Anterior cingulate cortex (tissue), 58 donors: ENCODE measurements at regions not wholly inside any gene's neighbourhood (a gene's known extent, or its start where the extent isn't known, plus 50 kb on each side); places are given as distances from the start of the nearest gene placed in this dataset.

ENCODE experiments used
- DNase-seq, 58 donors: peaks; one replicate each; lab custom pipeline; 2025; lab: John Stamatoyannopoulos, UW

DNA sequence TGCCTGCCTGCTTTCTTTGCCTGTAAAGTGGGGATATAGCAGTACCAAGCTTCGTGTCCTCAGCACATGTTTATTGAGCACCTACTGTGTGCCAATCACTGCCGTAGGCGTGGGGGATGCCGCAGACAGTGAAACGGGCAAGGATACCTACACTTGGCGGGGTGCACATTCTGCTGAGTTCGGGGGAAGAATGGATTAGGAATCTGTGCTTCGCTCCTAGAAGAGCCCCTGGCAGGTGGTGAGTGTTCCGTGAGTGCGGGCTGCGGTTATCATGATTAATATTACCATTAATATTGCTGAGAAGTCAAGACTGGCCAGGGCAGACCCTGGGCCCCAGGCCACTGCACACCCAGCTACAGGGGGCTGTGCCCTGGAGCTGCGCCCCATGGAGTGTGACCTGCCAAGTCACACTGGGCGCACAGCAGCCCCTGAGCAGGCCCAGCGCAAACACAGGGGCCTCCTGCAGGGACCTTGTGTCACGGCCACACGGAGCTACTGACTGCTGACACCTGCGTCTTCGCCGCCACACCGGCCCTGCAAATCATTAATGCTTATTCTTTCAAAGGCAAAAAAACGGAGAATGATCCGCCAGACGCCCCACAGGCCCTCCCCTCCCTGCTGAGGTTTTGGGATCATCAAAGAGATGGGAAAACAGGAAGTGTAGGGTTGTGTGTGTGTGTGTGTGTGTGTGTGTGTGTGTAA is 213.4 kb upstream of the GSE1 start:
- DNase-seq: no peak

DNA sequence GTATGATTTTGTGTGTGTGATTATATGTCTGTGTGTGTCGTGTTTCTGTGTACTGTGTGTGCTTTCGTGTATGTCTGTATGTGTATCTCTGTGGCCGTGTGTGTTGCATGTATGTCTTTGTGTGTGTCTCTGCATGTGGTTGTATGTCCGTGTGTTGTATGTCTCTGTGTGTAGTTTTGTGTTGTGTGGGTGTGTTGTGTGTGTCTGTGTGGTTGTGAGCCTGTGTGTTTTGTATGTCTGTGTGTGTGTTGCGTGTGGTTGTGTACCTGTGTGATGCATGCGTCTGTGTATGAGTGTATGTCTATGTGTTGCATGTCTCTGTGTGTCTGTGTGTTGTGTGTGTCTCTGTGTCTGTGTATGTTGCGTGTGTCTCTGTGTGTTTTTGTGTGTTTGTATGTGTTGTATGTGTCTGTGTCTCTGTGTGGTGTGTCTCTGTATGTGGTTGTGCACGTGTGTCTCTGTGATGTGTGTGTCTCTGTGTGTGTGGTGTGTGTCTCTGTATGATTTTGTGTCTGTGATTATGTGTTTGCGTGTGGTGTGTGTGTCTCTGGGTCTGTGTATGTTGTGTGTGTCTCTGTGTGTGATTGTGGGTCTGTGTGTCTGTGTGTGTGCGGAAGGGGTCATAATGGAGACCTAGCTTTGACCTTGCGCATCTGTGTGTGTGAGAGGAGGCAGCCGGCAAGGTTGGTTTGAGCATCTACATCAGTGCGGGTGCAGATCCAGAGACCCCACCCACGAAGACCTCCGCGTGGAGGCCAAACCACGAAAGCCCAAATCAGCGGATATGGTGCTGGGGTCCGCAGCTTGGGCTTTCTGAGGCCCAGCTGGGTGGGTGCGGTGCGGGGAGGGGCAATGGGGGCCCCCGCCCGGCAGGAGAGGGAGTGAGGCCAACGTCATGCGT is 212.6 kb upstream of the GSE1 start:
- no peak for DNase-seq

DNA sequence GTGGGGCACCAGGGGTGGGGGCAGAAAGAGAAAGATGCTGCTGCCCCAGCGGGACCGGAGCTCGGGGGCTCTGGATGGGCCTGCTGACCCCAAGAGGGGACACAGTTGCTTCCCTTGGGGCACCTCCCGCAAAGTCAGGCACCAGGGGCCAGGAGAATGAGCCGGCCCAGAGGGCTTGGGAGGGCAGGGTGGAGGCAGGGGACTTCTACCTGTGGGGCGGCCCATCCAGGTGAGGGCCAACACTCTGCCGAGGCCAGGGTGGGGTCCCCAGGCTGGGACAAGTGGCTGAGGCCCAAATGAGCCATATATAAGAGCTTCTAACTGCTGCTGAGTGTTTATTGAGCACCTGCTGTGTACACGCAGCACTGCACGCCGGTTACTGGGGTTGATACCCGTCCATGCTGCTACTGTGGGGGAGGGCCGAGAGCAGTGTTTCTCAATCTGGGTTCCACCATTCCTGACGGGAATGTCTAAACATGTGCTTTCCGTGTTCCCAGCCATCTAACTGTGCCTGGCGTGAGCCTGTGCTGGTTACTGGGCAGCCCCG is 211.7 kb upstream of the GSE1 start:
- no peak for DNase-seq

DNA sequence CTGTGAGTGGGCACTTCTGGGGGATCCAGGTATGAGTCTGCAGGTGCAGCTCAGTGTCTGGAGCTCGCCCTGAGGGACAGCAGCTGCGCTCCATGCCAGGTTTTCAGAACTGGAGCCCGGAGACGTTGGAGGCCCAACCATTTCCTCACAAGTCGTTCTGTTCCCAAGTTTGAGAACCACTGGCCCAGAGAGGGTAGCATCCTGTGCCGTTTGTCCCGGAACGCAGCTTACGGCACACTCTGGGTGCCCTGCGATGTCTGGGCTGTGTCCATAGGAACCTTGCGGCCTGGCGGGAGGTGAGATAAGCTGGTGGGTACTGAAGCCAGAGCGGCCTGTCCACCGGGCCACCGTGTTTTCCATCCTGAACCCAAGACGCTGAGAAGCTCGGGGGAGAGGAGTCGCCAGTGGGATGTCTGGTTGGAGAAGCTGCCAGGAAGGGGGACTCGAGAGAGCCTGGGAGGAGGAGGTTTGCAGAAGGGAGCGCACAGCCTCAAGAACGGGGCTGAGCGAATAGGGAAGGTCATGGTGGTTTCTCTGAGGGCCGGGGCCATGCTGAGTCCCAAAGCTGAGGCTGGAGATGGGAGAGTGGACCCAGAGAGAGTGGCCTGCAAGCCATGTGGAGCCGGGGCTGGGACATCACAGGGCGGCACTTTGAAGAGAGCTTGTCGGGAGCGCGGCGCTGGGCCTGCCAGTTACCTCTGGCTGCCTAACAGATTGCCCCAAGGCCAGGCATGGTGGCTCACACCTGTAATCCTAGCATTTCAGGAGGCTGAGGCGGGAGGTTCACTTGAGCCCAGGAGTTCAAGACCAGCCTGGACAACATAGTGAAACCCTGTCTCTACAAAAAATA is 211.0 kb upstream of the GSE1 start:
- DNase-seq: no peak

DNA sequence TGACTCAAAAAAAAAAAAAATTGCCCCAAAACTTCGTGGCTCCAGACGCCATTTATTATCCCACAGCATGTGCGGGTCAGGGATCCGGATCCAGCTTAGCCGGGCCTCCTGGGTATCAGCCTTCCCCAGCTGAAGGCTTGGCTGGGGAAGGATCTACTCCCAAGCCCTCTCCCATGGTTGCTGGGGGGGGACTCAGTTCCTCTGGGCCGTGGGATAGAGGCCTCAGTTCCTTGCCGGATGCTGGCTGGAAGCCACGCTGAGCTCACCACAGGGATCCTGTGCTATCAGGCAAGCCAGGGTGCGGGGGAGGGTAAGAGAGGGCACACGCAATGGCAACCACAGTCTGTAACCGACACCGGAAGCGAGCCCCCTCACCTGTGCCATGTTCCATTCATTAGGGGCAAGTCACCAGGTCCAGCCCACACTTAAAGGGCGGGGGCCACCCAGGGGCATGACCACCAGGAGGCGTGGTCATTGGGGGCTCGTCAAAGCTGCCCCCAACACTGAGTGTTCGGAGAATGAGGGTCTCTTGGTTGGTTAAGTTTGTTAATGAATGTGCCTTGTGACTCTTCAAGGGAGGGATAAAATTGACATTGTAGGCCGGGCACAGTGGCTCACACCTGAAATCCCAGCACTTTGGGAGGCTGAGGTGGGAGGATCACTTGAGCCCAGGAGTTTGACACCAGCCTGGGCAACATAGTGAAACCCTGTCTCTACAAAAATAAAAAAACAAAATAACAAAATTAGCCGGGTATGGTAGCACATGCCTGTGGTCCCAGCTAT is 210.0 kb upstream of the GSE1 start:
- no peak for DNase-seq

DNA sequence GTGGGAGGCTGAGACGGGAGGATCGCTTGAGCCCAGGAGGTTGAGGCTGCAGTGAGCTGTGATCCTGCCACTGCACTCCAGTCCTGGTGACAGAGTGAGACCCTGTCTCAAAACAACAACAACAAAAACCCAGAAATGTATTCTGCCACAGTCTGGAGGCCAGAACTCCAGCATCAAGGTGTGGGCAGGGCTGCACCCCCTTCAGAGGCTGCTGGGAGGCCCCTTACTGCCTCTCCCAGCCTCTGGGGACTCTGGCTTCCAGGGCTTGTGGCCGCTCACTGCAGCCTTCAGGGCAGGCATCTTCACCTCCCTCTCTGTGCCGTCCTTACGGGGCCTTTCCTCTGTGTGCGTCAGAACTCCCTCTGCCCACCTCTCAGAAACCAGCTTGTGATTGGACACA is 209.4 kb upstream of the GSE1 start:
- no peak for DNase-seq

DNA sequence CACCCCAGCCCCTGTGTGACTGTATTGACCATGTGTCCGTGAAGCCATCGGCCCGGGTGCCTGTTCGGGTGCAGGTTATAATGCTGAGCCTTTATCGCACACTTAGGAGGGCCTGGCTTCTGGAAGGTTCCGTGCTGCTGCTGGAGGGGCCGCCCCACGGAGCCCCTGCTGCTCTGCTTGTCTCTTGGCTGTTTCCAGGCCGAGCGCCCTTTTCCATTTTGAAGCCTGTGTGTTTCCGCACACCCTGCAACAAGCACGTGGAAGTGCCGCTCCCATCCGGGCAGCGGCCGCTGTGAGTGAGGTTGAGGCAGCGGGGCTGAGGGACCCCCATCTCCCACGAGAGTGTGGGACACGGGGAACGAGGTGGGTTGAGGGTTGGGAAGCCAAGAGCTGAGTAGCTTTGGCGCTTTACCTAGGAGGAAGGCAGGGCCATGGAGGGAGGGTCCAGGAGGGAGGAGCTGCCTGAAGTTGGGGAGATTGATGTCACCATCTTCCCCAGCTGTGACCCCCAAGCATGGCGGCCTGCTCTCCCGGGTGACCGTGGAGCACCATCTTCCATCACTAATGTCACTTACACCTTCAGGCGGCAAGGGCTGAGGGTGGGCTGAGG is 200.1 kb upstream of the GSE1 start:
- DNase-seq: no peak

DNA sequence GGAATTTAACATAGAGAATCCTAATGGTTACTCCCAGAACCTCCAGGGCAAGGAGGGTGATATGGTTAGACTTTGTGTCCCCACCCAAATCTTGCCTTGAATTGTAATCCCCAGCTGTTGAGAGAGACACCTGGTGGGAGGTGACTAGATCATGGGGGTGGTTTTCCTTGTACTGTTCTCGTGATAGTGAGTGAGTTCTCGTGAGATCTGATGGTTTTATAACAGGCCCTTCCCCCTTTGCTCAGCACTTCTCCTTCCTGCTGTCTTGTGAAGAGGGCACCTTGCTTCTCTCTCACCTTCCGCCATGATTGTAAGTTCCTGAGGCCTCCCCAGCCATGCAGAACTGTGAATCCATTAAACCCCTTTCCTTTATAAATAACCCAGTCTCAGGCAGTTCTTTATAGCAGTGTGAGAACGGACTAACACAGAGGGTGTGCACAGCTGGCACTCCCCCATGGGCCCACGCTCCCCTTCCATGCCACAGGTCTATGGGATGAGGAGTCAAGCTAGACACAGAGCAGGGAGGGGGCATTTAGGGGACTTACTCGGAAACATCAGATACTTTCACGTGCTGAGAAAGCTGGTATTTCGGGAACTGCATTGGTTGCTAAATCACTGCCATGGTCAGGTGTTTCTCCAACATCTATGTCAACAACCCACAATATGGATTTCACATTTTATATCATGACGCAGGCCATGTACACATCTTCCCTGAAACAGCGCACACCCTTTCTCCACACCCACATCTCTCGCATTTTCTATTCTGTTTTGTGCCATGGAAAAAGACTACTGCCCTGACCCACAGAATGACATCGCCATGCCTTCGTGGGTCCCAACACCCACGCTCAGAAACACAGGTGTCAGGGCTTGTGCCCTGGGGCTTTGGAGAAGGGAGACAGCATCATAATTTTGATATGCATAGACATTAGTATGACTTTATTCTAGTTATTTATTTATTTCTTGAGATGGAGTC is 199.1 kb upstream of the GSE1 start:
- no peak for DNase-seq

DNA sequence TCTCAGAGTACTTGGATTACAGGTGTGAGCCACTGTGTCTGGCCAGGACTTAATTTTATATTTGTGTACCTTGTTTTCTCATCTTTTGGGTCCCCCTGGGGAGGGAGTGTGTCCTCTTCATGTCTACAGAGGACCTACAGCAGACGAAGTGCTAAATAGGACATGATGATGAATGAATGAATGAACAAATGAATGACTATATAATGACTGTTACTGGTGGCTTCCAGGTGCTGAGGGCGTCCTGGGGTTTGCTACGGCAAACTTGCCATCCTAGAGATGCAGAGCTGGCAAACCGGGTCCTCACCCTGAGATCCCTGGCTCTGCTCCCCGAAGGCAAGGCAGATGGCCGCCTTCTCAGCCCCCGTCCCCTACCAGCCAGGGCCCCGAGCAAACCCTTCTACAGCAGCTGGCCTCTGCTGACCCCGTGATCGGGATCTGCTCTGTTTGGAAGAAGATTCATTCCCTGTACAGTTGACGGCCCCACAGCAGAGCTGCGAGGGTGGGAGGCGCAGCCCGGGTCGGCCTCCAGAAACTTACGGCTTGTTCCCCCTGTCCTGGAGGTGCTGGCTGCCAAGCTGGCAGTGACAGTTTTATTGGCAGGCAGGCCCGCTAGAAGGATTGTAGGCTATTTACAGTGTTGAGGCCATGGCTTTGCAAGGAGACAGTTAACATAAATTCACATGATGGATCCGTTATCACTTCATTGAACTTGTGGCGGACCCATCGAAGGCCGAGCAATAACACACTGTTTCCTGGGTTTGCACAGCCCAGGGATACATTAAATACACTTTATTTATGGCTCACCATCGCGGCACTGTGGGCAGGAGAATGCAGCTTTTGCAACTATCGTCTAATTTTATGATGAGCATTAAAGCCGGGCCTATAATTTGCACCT is 197.7 kb upstream of the GSE1 start:
- DNase-seq: no peak

DNA sequence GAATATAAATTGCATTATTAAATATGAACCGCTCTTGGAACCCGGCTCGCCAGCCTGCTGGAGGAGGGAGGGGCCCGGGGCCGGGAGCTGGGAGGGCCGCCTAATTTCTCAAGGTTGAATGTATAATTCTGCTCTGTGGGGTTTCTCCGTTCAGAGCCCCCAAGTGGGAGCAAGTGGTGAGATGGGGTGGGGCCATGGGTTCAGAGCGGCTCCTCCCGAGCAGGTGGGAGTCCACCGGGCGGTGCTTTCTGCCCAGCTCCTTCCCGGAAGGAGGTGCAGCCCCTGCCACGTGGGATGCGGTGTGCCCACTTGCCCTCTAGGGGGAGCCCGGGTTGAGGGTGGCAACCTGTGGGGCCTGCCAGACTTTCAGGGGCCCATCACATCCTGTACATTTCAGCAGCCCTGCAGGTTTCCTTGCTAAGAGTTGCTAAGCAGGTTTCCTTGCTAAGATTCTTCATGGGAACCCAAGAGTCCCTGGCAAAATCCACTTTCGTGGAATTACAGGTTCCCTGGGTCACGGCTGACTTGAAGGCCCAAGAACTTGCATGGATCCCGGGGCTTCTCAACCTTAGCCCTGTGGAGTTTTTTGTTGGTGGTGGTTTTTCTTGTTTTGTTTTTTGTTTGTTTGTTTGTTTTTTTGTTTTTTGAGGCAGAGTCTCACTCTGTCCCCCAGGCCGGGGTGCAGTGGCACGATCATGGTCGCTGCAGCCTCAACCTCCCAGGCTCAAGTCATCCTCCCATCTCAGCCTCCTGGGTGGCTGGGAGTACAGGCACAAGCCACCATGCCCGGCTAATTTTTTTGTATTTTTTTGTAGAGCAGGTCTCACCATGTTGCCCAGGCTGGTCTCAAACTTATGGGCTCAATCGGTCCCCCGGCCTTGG is 196.7 kb upstream of the GSE1 start:
- peak in 1 of 58 donors; percentile 24 for DNase-seq

DNA sequence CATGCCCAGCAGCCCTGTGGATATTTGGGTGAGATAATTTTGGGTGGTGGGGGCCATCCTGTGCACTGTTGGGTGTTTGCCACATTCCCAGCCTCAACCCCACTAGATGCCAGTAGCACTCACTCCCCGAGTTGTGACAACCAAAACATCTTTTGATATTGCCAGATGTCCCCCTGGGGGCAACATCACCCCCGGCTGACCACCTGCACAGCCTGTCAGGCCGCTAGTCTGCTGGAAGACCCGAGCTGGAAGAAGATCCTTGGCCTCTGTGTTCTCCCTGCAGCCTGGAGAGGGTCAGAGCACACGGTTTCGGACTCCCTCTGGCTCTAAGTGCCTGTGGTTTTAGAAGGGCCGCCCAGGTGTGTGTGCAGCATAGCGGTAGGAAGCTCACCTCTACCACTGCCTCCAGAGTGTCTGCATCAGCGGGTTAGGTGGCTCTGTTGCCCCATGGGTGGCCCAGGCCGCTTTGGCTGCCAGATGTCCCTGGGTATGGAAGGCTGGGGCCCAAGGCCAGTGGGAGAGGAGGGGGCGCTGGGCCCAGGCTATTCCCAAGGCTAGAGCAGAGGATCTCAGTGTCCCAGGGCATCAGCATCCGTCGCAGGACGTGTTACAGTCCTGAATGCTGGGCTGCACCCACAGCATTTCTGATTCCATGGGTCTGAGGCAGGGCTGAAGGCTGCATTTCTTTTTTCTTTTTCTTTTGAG is 195.8 kb upstream of the GSE1 start:
- DNase-seq: no peak

DNA sequence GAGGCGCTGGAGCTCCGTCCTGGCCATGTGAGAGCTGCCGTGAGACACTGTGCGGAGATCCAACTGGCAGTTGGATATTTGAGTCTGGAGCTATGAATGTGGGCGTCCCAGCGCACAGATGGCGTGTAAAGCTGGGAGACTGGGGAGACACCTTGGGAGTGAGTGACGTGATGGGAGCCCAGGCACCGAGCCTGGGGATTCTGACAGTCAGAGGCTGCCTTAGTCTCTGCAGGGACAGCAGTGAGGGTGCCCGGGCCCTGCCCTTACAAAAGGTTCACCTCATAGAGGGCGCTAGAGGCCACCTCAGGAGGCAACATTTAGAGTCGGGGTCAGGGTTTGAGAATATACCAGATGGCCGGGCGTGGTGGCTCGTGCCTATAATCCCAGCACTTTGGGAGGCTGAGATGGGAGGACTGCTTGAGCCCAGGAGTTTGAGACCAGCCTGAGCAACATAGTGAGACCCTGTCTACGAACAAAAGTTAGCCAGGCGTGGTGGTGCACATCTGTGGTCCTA is 194.1 kb upstream of the GSE1 start:
- DNase-seq: peak in 29 of 58 donors; percentile 19 to 75 (median 51)

DNA sequence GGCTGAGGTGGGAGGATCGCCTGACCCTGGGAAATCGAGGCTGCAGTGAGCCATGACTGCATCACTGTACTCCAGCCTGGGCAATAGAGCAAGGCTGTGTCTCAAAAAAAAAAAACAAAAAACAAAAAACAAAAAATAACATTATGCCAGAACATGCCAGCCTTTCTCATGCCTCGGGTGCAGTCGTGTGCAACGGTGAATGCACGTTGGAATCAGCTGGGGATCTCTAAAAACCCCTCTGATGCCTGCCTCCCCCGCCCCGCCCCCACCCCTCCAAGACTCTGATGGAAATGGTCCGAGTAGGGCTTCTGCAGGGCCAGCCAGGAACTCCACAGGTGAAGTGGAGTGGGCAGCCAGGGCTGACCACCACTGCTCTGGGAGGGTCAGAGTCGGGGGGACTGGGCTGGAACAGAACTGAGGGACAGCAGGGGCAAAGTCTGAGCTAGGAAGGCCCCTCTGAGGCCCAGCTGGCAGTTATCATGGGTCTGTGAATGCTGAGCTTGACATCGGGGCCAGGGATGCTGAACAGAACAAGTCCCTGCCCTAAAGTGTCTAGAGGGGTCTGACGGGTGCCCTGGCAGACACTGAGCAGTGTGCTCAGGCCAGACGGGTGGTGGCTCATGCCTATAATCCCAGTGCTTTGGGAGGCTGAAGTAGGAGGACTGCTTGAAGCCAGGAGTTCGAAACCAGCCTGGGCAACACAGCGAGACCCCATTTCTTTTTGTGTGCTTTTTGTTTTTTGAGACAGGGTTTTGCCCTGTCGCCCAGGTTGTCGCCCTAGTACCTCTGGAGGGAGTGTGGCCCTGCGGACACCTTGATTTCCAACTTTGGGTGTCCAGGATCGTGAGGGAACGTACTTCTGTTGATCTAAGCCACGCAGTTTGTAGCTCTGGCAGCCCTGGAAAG is 193.4 kb upstream of the GSE1 start:
- no peak for DNase-seq
